ENCODE measurements at regions not wholly inside any gene's neighbourhood (a gene's known extent, or its start where the extent isn't known, plus 50 kb on each side); places are given as distances from the start of the nearest gene placed in this dataset.

DNA sequence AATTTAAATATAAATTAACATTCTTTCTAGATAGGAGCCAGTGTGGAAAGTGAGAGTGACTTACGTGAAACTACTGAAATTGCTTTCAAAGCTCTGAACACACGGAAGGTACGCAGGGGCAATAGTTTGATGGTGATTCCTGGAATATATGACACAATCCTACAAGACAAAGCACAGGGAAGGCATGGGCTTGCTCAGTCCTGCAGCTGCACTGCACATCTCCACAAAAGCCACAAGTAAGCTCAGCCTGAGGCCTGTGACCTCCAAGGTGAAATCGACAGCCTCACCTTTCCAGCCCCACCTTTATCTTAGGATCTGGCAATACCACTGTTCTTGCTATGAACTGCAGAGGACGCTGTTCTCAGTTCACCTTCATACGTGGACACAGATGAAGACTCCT, 109.3 kb upstream of the SCN10A start:
- no peaks in the 10 kb centered on the region for H4K20me1 ChIP-seq (ENCODE audit: insufficient read depth, low read length)
- intact Hi-C loops (cut with micrococcal nuclease) = no loop called here
- H4K8ac ChIP-seq (ENCODE audit: low read depth in 2 of 2, low read length in 2 of 2) = no peak overlapping the region
- no peak overlapping the region for H2AFZ ChIP-seq (replicated peaks; ENCODE audit: low read length, poor library complexity)
- no peaks in the 10 kb centered on the region for H3K4me1 ChIP-seq (ENCODE audit: control insufficient read depth, insufficient read depth, low read length)
- no peak overlapping the region for H3K18ac ChIP-seq (ENCODE audit: low read depth, low read length)
- no peaks in the 10 kb centered on the region for H3K9me1 ChIP-seq (ENCODE audit: insufficient read depth, low read length)
- H3K27ac ChIP-seq (ENCODE audit: insufficient read depth, low read length) = no peak overlapping the region
- dilution Hi-C loops (cut with HindIII; ENCODE audit: low sequenced_read_pairs, unreplicated experiment) = no loop called here
- H2BK120ac ChIP-seq (ENCODE audit: low read depth, low read length) = no peak overlapping the region
- no peak for DNase-seq
- H2AK9ac ChIP-seq (replicated peaks; ENCODE audit: low read depth, low read length, poor library complexity) = no peak overlapping the region
- no peak overlapping the region for H3K23ac ChIP-seq (ENCODE audit: low read depth, low read length)
- no peak overlapping the region for H3K4me2 ChIP-seq (ENCODE audit: low read depth, low read length)
- no peak for ATAC-seq (ENCODE audit: low read depth)
- H3K27me3 ChIP-seq (ENCODE audit: control insufficient read depth, insufficient read depth, low read length) = peaks cover 10% of the 10 kb centered on the region
- no peak overlapping the region for H4K5ac ChIP-seq (ENCODE audit: low read depth, low read length)
- no peak overlapping the region for H3K56ac ChIP-seq (ENCODE audit: extremely low read depth, insufficient read depth, low read length)
- no peak for TF ChIP-seq RCOR1 (IDR thresholded peaks at IDR 0.05; ENCODE audit: insufficient replicate concordance, low read length)
- no peak for TF ChIP-seq MXI1 (IDR thresholded peaks at IDR 0.05; ENCODE audit: borderline replicate concordance, low read depth, low read length)
- TF ChIP-seq SMC3 (IDR thresholded peaks at IDR 0.05; ENCODE audit: low read depth, low read length) = no peak
- TF ChIP-seq CHD1 (IDR thresholded peaks at IDR 0.05; ENCODE audit: low read depth, low read length) = no peak
- TF ChIP-seq RFX5 (IDR thresholded peaks at IDR 0.05; ENCODE audit: low read depth, low read length) = no peak
- TF ChIP-seq NFE2L2 (IDR thresholded peaks at IDR 0.05; ENCODE audit: low read depth, low read length) = no peak
- TF ChIP-seq BHLHE40 (IDR thresholded peaks at IDR 0.05; ENCODE audit: low read depth, low read length) = no peak
- no peak for TF ChIP-seq USF2 (IDR thresholded peaks at IDR 0.05; ENCODE audit: low read depth, low read length)
- no peak for TF ChIP-seq MAZ (IDR thresholded peaks at IDR 0.05; ENCODE audit: borderline replicate concordance, low read depth, low read length)
- no peak for TF ChIP-seq CEBPB (IDR thresholded peaks at IDR 0.05; ENCODE audit: low read depth, low read length)
- no peak for TF ChIP-seq POLR2A (IDR thresholded peaks at IDR 0.05; ENCODE audit: low read depth, low read length)
- TF ChIP-seq, protein P1, sequence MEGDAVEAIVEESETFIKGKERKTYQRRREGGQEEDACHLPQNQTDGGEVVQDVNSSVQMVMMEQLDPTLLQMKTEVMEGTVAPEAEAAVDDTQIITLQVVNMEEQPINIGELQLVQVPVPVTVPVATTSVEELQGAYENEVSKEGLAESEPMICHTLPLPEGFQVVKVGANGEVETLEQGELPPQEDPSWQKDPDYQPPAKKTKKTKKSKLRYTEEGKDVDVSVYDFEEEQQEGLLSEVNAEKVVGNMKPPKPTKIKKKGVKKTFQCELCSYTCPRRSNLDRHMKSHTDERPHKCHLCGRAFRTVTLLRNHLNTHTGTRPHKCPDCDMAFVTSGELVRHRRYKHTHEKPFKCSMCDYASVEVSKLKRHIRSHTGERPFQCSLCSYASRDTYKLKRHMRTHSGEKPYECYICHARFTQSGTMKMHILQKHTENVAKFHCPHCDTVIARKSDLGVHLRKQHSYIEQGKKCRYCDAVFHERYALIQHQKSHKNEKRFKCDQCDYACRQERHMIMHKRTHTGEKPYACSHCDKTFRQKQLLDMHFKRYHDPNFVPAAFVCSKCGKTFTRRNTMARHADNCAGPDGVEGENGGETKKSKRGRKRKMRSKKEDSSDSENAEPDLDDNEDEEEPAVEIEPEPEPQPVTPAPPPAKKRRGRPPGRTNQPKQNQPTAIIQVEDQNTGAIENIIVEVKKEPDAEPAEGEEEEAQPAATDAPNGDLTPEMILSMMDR (conservative IDR thresholded peaks at IDR 0.05; ENCODE audit: low read depth, low read length) = no peak
- POLR2A ChIA-PET (ENCODE audit: unreplicated experiment) = no interaction called here
- H2BK5ac ChIP-seq (ENCODE audit: low read depth, low read length, poor library complexity, severe bottlenecking) = no peak overlapping the region
- H3K79me1 ChIP-seq (ENCODE audit: low read depth in 1 of 2, low read length in 2 of 2) = no peaks in the 10 kb centered on the region
- H4K91ac ChIP-seq (ENCODE audit: insufficient read depth, low read depth, low read length) = no peak overlapping the region
- no peak overlapping the region for H2BK20ac ChIP-seq (ENCODE audit: low read depth, low read length)
- in situ Hi-C loops (cut with MboI; ENCODE audit: low sequenced_read_pairs) = no loop called here
- no peak overlapping the region for H3K4ac ChIP-seq (ENCODE audit: low read depth, low read length)
- no peak overlapping the region for H3K9ac ChIP-seq (ENCODE audit: low read depth, low read length)
- H3K4me3 ChIP-seq (ENCODE audit: insufficient read depth, low read depth, low read length) = no peak overlapping the region
- no CpG with 5 or more reads among the region's 6 CpGs for WGBS, 2 experiments (ENCODE audit: extremely low coverage in 2 of 2, insufficient read length in 1 of 2)
- no peaks in the 10 kb centered on the region for H3K9me3 ChIP-seq (ENCODE audit: control insufficient read depth, insufficient read depth, low read length)
- no peak overlapping the region for H3K14ac ChIP-seq (replicated peaks; ENCODE audit: low read depth, low read length)
- no peaks in the 10 kb centered on the region for H3K36me3 ChIP-seq (ENCODE audit: control insufficient read depth, insufficient read depth, low read length)
- no TSS peak for BruUV-seq (replicated peaks)
- H2AK5ac ChIP-seq (ENCODE audit: low read depth, low read length) = no peak overlapping the region
- no peak overlapping the region for H2BK15ac ChIP-seq (ENCODE audit: low read depth, low read length)
- CTCF ChIA-PET = interaction anchor here (1.5 kb wide), 1 partner anchor 363 kb away, joined by 5 read pairs; no protein-coding TSS in a partner anchor

All from IMR-90 (cell line).